ENCODE measurements at regions not wholly inside any gene's neighbourhood (a gene's known extent, or its start where the extent isn't known, plus 50 kb on each side); places are given as distances from the start of the nearest gene placed in this dataset.

DNA sequence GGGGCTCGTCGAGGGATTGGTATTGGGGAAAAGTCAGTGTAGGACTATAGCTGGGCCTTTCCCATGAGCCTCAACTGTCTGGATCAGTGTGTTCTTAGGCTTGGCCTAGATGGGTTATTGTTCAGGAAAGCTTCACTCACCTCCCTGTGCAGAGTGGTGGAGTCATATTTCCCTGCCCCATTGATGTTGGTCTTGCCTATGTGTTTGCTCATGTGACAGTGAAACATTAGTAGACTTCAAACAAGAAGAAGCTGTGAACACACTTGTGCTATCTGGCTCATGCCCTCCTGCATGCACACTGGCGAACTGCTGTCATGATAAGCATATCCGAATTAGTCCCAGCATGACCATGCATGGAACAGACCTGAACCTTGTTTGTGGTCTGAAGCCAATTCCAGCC lies 171.1 kb downstream of the DHX35 start:
- TF ChIP-seq, protein P1, sequence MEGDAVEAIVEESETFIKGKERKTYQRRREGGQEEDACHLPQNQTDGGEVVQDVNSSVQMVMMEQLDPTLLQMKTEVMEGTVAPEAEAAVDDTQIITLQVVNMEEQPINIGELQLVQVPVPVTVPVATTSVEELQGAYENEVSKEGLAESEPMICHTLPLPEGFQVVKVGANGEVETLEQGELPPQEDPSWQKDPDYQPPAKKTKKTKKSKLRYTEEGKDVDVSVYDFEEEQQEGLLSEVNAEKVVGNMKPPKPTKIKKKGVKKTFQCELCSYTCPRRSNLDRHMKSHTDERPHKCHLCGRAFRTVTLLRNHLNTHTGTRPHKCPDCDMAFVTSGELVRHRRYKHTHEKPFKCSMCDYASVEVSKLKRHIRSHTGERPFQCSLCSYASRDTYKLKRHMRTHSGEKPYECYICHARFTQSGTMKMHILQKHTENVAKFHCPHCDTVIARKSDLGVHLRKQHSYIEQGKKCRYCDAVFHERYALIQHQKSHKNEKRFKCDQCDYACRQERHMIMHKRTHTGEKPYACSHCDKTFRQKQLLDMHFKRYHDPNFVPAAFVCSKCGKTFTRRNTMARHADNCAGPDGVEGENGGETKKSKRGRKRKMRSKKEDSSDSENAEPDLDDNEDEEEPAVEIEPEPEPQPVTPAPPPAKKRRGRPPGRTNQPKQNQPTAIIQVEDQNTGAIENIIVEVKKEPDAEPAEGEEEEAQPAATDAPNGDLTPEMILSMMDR (IDR thresholded peaks at IDR 0.05; ENCODE audit: insufficient read depth, low read length, poor library complexity, severe bottlenecking) = no peak
- no peak for TF ChIP-seq EZH2phosphoT487 (conservative IDR thresholded peaks at IDR 0.05; ENCODE audit: low read length)

All from SU-DHL-6 (cell line).